Stimulated activated CD8-positive, alpha-beta memory T cell treated with anti-CD3 and anti-CD28 coated beads, Interleukin-15, amount 100 ng/mL, for 24 hours (primary cell): ENCODE measurements at regions not wholly inside any gene's neighbourhood (a gene's known extent, or its start where the extent isn't known, plus 50 kb on each side); places are given as distances from the start of the nearest gene placed in this dataset.

Experiments used
- DNase-seq: peaks from one replicate; pipeline ENCODE4 v3.0.0-alpha.2; 2020; ENCODE audit warnings: low read depth

DNA sequence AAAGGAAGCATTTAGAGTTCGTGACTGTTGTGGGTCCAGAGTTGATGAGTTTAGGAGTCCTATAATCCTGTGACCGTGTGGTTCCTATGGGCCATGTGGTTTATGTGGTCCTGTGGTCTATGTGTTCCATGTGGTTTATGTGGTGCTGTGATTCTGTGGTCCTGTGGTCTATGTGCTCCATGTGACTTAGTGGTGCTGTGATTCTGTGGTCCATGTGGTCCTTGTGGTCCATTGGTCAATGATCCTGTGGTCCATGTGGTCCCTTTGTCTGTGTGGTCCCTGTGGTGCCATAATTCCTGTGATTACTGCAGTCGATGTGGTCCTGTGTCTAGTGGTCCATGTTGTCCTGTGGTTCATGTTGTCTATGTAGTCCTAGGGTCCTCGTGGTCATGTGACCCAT is 167.3 kb downstream of the TMEM18 start:
- no peak for DNase-seq

DNA sequence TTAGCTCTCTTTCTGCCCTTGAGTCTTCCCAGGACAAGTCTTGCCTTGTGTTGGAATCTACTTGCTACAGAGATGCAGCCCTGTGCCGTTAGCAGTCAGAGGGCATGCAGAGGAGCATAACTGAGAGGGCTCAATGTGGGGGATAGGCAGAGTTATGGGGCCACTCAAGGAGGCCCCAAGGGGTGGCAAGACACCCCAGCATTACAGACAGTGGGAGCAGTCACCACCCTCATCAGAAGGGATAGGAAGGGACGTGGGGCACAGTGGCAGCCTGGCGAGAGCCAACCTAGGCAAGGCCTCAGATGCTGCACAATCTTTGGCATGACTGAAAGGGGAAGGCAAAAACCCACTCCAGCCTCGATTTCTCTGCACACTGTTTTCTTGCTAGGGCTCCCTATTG is 169.1 kb downstream of the TMEM18 start:
- DNase-seq: no peak

DNA sequence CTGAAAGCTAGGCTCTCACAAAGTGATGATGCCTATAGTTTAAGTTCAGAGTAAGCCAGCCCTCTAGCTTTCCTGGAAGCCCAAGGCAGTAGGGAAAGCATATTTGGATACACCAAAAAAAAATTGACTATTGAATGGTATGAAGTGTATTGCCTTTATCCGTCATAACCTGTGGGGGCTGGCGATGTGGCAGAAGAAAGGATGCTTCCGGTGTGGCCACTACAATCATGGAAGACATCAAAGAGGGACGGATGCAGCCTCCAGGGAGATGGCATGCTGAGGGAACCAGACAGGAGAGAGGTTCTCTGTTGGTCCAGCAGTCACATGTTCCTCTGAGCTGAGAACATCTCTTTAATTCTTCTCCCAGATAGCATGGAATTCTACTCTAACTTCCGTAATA is 170.3 kb downstream of the TMEM18 start:
- DNase-seq: no peak

DNA sequence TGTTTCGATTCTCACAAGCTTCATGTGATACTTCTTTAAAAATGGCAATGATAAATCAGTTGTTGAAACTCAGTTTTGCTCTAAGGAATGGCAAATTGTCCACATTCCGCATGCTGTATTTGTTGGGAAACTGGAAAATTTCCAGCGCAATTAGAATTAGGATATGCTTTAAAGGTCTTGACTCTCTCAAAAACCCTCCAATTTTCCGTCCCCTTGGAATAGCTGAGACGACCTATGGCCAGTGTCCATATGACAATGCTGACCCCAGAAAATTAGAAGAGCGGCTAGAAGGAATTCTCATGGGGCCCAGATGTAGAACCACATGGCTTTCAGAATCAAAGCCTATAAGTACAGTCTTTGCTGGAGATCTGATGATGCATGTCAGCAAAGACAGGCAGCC is 170.8 kb downstream of the TMEM18 start:
- no peak for DNase-seq

DNA sequence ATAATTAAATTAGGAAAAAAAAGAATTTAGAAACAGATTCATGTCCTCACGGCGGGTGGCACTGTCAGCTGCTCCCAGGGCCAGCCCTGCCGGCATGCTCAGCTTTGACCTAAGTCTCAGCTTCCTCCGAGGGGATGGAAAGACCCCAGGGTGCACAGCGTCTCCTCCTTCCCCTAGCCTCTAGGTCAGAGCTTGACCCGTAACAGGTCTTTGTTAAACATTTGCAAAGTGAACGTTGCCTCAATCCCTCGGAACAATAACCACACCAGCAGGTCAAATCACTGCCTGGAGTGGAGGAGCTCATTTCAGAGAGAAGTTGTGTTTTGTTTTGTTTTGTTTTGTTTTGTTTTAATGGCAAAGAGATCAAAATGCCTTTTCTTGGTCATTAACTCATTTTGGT is 171.3 kb downstream of the TMEM18 start:
- no peak for DNase-seq

DNA sequence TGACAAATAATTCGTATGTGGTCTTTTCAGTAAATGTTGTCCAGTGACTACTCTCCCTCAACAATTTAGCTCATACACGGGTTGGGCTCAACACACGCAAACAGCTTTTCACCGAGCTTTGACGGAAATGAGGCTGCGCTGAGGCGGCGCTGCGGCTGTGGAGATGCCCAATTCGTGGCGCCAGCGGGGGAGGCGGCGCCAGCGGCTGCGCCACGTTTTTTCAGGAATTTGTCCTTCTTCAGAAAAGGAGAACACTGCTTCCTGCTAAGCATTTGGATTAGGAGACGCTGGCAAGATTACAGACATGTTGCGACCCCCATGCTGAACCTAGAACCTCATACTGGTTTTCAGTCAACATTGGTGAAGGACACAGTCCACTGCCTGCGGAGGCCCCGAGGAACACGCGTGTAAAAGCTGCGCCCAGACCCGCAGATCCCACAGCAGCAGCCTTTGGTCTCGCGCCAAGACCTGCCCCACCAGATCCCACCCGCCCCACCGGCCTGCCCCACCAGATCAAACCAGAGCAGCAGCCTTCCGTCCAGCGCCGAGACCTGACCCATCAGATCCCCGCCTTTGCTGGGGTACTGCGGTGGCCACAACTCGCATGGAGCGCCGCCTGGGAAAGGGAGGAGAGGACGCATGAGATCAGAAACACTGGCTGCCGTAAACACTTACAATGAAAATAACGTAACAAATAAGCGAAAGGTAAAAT is 173.8 kb downstream of the TMEM18 start:
- DNase-seq: no peak

DNA sequence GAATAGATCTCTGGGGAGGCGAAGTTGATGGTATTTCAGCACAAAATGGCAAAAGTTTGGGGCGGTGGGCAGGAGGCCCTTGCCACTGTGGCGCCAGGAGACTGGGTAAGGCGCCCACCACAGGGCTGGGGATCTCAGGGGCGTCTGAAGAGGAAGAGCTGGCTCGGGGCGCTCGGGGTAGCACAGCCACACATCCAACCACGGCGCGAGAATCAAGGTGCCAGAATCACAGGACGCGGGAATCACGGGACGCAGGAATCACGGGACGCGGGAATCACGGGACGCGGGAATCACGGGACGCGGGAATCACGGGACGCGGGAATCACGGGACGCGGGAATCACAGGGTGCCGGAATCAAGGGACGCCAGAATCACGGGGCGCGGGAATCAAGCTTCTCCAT is 174.4 kb downstream of the TMEM18 start:
- no peak for DNase-seq

DNA sequence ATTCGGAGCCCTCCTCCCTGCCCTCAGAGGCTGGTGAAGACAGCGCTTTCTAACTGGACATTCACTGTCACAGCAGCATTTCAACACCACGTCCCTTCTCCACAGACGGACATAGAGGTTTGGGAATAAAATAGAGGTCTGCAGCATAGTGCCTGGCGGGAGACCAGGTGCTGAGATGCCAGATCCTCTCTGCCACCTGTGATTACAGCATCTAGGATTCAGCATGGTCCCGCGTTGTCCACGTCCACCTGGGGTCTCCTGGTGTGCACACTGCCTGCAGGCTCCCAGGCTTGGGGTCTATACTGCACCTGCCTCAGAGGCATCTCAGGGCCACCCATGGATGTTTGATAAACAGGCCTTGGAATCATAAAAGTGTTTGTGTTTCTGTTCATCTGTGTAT is 175.5 kb downstream of the TMEM18 start:
- DNase-seq: no peak

DNA sequence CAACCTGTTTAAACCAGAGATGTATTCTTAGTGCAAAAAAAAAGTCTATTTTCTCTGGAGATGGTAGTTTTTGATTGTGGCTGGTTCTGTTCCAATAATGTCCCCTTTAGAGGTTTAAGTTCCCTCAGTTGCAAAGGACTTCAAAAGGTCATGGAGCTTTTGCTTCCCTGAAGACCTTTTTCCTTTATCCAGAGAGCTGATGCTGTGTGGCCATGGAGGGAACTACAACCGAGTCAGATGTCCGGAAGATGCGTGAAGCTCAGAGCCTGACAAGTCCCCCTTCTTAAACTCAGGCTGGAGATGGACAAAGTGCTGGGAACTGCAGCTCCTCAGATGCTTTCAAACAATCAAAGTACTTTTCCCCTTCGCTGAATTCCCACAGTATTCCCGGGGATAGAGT is 176.1 kb downstream of the TMEM18 start:
- DNase-seq: no peak

DNA sequence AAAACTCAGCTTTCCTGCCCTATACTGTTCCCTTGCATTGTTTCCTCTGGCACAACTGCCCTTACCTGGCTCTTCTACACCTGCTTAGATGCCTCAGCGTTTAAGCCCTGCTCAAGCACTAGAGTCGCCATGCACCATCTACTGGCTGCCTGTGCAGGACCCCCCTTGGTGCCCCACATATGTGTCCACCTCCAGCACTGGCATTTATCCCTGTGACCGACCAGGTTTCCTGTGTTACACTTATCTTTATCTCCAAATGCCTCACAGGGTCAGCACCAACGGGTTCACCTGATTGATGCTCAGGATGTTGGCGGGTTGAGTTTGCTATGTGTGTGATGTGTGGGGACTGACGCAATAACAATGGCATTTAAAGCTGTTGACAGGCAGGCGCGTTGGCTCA is 177.5 kb downstream of the TMEM18 start:
- DNase-seq: no peak

DNA sequence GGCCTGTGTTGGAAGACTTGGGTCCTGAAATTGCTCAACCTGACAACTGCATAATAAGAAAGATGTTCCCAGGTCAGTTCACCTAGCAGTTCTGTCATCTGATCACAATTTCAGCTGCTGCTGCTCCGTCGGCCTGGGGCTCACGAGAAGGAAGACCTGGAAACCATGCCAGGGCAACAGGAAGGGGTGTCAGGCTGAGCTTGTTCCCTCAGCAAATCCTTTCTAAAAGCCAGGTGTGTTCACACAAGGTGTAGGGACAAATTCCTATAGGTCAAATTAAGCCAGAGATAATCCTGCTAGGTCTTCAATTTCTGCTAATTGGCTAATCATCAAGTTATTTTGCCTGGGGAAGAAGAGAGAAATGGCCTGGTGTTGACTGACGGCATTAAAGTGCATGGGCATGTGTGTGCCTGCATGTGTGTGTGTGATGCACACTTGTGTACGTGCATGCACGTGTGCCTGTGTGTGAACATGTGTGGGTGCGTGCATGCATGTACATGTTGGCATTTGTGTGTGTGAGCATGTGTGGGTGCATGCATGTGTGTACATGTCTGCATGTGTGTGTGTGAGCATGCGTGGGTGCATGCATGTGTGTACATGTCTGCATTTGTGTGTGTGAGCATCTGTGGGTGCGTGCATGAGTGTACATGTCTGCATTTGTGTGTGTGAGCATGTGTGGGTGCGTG is 178.6 kb downstream of the TMEM18 start:
- DNase-seq: no peak

DNA sequence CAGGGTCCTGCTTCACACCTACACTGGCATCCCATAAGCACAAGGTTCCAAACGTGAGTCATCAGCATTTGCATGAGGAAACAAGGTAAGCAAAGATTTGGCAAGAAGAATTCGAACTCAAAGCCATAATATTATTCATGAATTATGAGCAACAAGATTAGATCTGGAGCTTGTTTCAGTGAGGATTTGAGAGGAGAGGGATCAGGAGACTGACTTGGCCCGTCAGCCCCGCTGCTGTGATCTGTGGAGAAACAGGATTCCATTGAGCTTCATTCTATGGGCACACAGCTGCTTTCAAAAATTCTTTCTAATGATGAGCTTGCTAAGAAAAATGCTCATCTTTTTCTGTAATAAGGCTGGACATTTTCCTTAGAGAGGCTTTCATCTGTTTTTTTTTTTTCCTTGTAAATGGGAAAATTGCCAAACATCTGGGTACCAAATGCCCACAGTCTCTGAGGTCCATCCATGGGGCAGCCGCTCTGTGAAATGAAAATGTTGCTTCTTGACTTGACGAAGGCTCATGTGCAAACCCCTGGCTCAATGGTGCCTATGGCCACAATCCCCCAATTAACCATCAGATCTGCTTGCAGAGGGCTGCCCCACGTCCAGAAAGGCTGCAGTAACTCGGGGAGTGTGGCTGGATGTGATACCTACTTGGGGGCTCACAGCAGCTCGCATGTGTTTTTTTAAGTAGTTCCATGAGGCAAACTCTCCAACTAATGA is 179.3 kb downstream of the TMEM18 start:
- no peak for DNase-seq

DNA sequence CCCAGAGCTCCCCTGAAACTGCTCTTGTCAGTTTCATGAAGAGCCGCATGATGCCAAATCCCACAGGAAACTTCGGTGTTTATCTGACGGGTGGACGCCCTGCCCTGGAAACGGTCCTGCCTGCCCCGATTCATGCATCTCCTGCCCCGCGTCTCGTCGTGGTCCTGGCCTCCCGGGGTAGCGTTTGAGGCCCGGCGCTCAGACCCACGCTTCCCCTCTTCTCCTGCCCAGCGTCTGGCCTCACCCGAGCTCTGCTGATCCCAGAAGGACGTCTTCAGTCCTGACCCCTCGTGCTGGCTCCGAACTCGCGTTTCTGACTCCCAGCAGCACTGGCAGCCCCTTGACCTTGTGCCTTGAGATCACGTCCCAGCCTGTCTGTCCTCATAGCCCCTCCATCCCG is 180.5 kb downstream of the TMEM18 start:
- no peak for DNase-seq

DNA sequence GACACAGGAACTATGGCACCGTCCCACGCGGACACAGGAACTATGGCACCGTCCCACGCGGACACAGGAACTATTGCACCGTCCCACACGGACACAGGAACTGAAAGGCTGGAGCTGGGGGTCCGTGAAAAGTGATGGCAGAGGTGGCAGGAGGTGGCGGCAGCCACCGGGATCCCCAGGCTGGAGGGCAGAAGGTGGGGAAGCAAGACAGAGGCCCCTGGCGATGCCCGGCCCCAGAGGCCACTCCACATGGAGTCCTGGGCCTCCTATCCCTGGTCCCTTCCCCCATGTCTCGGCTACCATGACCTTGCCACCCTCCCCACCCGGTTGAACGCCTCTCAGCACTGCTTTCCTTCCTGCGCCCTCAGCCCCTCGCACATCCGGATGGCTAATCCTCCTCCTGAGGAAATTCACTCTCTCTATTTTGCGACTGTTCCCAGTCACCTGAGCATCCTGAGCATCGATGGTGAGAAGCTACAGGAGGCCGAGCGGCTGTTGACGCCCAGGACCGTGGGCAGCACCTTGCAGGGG is 181.4 kb downstream of the TMEM18 start:
- DNase-seq: no peak

DNA sequence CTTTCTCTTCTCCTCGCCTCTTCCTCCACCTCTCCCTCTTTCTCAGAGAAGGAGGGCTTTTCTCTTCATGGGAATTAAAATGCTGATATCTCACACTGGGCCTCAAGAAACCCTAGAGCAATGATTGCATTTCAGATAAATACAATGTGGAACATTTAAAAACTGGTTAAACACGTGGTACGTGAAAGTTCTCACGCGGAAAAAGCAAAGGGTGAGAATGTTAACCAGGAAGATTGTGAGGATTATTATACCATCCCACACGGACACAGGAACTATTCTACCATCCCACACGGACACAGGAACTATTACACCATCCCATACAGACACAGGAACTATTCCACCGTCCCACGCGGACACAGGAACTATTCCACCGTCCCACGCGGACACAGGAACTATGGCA is 182.4 kb downstream of the TMEM18 start:
- DNase-seq: no peak

DNA sequence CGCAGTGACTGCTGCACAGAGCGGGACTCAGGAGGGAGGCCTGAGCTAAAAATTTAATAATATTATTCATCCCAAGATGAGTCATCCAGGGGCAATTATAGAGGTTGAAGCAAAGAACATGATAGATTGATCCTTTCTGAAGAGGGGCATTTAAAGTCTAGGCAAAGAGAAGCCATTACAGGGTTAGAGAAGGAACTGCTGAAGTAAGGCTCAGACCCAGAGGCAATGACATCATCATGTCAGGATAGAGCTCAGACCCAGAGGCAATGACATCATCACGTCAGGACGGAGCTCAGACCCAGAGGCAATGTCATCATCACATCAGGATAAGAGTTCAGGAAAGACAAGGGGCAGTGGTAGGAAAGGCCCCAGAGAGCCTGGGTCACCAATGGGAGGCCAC is 184.0 kb downstream of the TMEM18 start:
- DNase-seq: no peak

DNA sequence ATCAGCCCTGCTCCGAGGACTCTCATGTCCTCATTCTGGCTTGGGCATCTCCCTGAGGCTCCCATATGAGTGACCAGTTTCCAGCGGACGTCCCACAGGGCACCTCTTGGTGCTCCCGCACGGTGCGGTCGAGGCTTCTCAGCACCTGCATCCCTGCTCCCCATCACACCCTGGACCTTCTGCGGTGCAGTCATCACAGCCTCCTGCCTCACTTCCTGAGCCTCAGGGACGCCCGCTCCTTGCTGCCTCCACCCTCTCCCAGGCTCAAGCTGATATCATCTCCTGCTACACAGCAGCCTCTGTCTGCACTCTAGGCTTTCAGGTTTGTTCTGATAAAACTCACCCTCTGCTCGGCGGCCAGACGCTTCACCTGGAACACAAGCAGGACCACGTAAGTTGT is 185.0 kb downstream of the TMEM18 start:
- no peak for DNase-seq

DNA sequence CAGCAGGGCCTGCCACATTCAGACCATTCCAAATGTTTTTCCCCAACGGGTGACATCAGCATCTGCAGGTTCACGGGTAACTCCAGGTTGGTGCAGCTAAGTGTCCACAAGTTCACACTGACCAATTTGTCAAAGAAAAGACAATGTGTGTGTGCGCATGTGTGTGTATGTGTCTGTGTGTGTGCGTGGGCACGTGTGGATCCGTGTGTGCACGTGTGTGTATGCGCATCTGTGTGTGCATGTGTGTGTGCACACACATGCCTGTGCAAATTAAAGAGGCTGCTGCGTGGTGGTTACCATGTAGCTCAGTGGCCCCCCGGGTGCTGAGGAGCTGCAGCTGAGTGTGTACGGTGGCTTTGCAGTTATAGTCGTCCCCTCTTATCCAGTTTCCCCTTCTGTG is 187.4 kb downstream of the TMEM18 start:
- DNase-seq: no peak

DNA sequence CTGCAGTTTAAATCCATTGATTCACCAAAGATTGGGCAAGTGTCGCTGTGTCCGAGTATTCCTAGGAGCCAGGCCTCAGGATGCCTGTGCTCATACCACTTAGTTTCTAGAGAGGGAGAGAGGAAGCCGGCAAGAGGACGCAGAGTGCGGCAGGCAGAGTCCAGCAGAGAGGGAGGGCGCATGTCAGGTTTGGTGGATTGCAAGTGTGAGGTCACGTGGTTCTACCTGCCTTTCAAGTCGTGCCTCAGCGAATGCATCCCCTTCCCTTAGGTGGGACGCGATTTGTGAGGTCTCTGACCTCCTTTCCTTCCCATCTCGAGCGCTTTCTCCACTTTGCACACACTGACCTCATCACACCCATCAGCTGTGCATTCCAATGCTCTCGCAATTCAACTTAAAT is 188.1 kb downstream of the TMEM18 start:
- no peak for DNase-seq

DNA sequence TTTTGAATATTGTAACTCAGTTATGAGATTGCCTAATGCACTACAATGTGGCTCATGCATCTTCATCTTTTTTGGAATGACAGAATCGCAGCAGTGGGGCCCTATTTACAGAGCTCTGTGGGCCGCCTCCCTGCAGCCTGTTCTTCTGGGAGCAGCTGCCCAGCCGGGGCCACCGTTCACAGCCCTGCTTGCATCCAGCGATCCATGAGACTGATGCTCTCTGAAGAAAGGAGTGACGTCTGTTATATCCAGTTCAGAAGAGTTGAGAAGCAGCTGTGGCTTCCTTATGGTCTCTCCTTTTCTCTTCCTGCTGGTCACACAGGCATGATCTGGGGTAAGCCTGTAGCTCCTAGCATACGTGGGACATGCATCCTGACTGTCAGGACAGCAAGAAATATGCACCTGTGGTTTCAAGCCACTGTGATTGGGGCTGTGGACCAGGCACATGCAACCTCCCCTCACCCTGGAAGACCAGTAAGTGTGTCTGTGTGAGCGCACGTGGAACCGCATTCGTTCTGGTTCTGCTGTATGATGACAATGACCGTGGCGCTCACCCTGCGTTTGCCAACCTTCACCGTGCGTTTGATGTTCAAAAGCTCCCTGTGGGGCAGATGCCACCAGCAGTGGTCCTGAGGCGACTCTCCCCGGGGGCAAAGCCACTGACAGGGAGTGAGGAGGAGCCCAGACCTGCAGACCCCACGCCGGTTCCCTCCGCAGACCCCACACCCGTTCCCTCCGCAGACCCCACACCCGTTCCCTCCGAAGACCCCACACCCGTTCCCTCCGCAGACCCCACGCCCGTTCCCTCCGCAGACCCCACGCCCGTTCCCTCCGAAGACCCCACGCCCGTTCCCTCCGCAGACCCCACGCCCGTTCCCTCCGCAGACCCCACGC is 189.8 kb downstream of the TMEM18 start:
- no peak for DNase-seq

DNA sequence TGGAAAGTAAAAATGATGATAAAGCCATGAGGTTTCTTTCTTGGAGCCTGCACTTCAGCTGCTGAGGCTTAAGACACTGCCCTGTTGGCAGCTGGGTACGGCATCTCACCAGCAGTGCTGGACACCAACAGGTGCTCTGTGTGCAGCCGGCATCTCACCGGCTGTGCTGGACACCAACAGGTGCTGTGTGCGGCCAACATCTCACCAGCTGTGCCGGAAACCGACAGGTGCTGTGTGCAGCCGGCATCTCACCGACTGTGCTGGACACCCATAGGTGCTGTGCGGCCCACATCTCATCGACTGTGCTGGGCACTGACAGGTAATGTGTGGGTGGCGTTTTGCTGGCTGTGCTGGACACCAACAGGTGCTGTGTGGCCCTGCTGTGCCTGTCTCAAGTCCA is 190.8 kb downstream of the TMEM18 start:
- no peak for DNase-seq

DNA sequence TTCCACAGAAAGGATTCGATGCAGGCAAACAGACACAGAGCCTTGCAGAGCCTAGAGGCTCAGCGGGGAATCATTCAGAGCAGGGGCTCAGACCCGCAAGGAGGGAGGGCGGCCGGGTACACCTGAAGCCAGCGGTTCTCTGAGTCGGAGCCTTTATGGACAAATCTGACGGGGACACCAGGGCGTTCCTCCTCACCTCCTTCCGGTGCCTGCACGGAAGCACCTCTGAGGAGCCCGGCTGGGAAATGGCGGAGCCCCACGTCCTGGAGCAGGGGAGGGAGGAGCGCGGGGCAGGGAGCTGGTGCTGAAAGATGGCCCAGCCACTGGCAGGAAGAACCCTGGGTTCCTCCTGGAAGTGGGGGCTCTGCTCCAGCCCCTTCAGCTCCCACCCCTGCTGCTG is 193.5 kb upstream of the ALKAL2 start:
- no peak for DNase-seq
